Thymus (tissue), 11 donors: ENCODE measurements at regions not wholly inside any gene's neighbourhood (a gene's known extent, or its start where the extent isn't known, plus 50 kb on each side); places are given as distances from the start of the nearest gene placed in this dataset.

Source experiments
- DNase-seq, 9 donors: peaks; one replicate each; pipeline ENCODE4 v3.0.0-alpha.2; 2013; ENCODE audit warnings: low spot score in 9 of 9, low read depth in 6 of 9, missing footprints in 1 of 9
- H3K27ac ChIP-seq, 2 donors: one replicate each; pipeline ENCODE4 v1.5.1; 2013; ENCODE audit warnings: control low read depth in 1 of 2, low read depth in 1 of 2, low read length in 1 of 2, mild to moderate bottlenecking in 1 of 2, moderate library complexity in 1 of 2
- H3K27me3 ChIP-seq, 2 donors: one replicate each; pipeline ENCODE4 v1.5.1; 2013; ENCODE audit warnings: low read length in 1 of 2; ENCODE audit not compliant: control insufficient read depth in 2 of 2, insufficient read depth in 1 of 2
- H3K36me3 ChIP-seq, 2 donors: one replicate each; pipeline ENCODE4 v1.5.1; 2013; ENCODE audit warnings: low read length in 1 of 2, mild to moderate bottlenecking in 1 of 2, moderate library complexity in 1 of 2; ENCODE audit not compliant: control insufficient read depth in 2 of 2, insufficient read depth in 2 of 2
- H3K4me1 ChIP-seq, 2 donors: one replicate each; pipeline ENCODE4 v1.5.1; 2013; ENCODE audit warnings: low read length in 2 of 2; ENCODE audit not compliant: control insufficient read depth in 2 of 2, insufficient read depth in 2 of 2
- H3K4me3 ChIP-seq, 2 donors: one replicate each; pipeline ENCODE4 v1.5.1; 2013; ENCODE audit warnings: low read length in 2 of 2, control low read depth in 1 of 2, mild to moderate bottlenecking in 1 of 2
- H3K9me3 ChIP-seq, 2 donors: one replicate each; pipeline ENCODE4 v1.5.1; 2013; ENCODE audit warnings: low read length in 1 of 2, mild to moderate bottlenecking in 1 of 2; ENCODE audit not compliant: control insufficient read depth in 2 of 2, insufficient read depth in 1 of 2
- WGBS: extraction: QIAGEN DNeasy Blood & Tissue Kit; methylation state at CpG from one replicate; pipeline ENCODE4 v1.1.7; 2013; 5-methylcytosine and 5-hydroxymethylcytosine counted together
- donor health status: healthy.

- H3K36me3 ChIP-seq, result no peaks in the 10 kb centered on the region
- H3K9me3 ChIP-seq, result peaks cover 0 to 13% of the 10 kb centered on the region in 2 donors
- H3K27me3 ChIP-seq, result no peaks in the 10 kb centered on the region
- peaks cover 14 to 22% of the 10 kb centered on the region in 2 donors for H3K4me1 ChIP-seq
- no peak overlapping the region for H3K4me3 ChIP-seq
- no peak overlapping the region for H3K27ac ChIP-seq
- WGBS, result 98% methylated on average over 25 of the region's 25 CpGs
- DNase-seq, result no peak
Measured at GRCh38 chr6:14281811-14282660, 164.5 kb downstream of the CD83 start.

DNA sequence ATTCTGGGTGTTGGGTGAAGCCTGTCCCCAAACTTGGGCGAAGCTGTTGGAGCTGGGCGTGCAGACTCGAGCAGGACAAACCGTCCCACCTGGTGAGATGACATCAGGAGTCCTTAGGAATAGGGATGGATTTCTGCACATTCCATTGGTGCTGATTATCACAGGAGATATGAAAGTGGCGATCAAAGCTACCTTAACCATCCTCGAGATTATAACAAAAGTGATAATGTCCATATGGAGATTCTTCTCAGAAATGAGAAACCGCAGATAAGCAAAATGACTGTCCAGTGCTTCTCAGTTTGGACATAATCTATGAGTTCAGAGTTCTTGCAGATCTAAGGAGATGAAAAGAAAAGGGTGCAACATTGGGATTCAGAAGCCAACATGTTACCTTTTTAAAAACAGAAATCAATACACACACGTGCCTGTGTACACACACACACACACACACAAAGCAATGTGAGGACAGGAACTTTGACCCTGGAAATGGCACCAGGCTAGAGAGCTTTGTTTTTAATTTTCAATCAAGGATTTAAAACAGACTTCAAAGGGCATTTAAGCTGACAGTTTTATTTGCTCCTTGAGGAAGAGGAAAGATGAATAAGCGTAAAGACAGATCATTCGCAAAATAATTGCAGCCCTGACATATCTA lies 165.4 kb downstream of the CD83 start:
- no peak for DNase-seq
- H3K9me3 ChIP-seq, result peaks cover 0 to 13% of the 10 kb centered on the region in 2 donors
- no peak overlapping the region for H3K27ac ChIP-seq
- no peaks in the 10 kb centered on the region for H3K36me3 ChIP-seq
- peaks cover 7 to 12% of the 10 kb centered on the region in 2 donors for H3K4me1 ChIP-seq
- H3K4me3 ChIP-seq, result no peak overlapping the region
- WGBS, result 96% methylated on average over 10 of the region's 10 CpGs
- H3K27me3 ChIP-seq, result no peaks in the 10 kb centered on the region

GRCh38 chr6:14283600-14284235 lies 166.1 kb downstream of the CD83 start:
- 96% methylated on average over 12 of the region's 12 CpGs for WGBS
- Histone ChIP-seq H3K4me1 (peaks cover 0 to 5% of the 10 kb centered on the region in 2 donors), H3K27me3 (no peaks in the 10 kb centered on the region), H3K27ac (no peak overlapping the region), H3K9me3 (peaks cover 0 to 13% of the 10 kb centered on the region in 2 donors), H3K4me3 (no peak overlapping the region), H3K36me3 (no peaks in the 10 kb centered on the region)
- DNase-seq, result no peak

GRCh38 chr6:14284969-14285590 lies 167.5 kb downstream of the CD83 start:
- WGBS, result 98% methylated on average over 7 of the region's 7 CpGs
- no peak for DNase-seq
- peaks cover 0 to under 1% of the 10 kb centered on the region in 2 donors for H3K4me1 ChIP-seq
- H3K27ac ChIP-seq, result no peak overlapping the region
- H3K4me3 ChIP-seq, result no peak overlapping the region
- no peaks in the 10 kb centered on the region for H3K36me3 ChIP-seq
- peaks cover 0 to 11% of the 10 kb centered on the region in 2 donors for H3K9me3 ChIP-seq
- H3K27me3 ChIP-seq, result no peaks in the 10 kb centered on the region

GRCh38 chr6:14286144-14286543 lies 168.6 kb downstream of the CD83 start:
- H3K4me3 ChIP-seq, result no peak overlapping the region
- H3K4me1 ChIP-seq, result peaks cover 3 to 8% of the 10 kb centered on the region in 2 donors
- H3K27ac ChIP-seq, result no peak overlapping the region
- no peaks in the 10 kb centered on the region for H3K36me3 ChIP-seq
- DNase-seq, result no peak
- peaks cover 0 to under 1% of the 10 kb centered on the region in 2 donors for H3K9me3 ChIP-seq
- WGBS, result 97% methylated on average over 5 of the region's 5 CpGs
- no peaks in the 10 kb centered on the region for H3K27me3 ChIP-seq

DNA sequence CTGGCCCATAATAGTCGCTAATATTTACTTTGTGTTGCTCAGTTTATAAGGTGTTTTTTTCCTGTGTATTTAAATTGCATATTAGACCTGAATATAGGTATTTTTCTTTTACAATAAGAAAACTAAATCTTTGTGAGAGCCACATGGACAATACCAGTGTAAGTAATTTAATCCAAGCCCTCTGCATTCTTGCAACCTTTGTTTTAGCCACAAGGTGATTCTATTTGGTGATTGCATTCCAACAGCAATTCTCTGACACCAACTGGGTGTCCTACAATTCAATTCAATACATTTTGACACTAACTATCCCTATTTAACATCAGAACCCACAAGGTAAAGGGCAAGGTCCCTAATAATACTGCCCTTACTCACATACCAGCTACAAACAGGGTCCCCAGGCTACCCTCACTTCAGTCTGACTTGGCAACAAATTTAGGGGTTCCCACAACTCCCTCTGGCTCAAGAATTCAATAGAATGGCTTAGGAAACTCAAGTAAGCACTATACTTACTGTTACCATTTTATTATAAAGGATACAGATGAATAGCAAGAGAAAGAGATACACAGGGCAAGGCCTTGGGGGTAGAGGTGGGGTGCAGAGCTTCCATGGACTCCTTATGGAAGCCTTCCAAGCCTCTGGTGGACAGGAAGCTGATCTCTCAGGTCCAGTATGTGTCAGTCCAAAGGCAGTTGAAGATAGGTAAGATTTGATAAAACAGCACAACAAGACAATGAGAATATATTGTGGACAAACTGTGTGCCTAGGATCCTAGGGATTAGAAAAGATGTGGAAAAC lies 169.3 kb downstream of the CD83 start:
- Histone ChIP-seq H3K4me3 (no peak overlapping the region), H3K27me3 (no peaks in the 10 kb centered on the region), H3K4me1 (peaks cover 4 to 8% of the 10 kb centered on the region in 2 donors), H3K36me3 (no peaks in the 10 kb centered on the region), H3K27ac (no peak overlapping the region), H3K9me3 (no peaks in the 10 kb centered on the region)
- no peak for DNase-seq
- WGBS, result 97% methylated on average over 1 of the region's 1 CpG

DNA sequence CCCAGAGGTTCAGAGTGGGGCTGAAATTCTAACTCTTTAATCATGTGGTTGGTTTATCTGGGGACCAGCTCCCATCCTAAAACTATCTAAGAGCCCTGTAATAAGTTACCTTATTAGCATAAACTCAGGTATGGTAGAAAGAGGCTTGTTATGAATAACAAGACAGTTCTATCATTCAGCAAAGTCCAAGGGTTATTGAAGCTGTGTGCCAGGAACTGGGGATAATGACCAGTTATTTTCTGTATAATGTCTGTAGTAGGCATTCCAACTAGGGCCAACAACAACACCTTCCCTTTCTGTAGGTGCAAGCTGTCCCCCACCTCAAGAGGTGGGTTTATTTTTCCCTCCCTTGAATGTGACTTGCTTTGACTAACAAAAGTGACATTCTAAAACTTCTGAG lies 170.1 kb downstream of the CD83 start:
- no peak overlapping the region for H3K27ac ChIP-seq
- H3K9me3 ChIP-seq, result no peaks in the 10 kb centered on the region

GRCh38 chr6:14288910-14289309 lies 171.3 kb downstream of the CD83 start:
- DNase-seq, result no peak
- no peak overlapping the region for H3K27ac ChIP-seq
- H3K27me3 ChIP-seq, result no peaks in the 10 kb centered on the region
- H3K36me3 ChIP-seq, result no peaks in the 10 kb centered on the region
- WGBS, result 98% methylated on average over 3 of the region's 3 CpGs
- H3K4me1 ChIP-seq, result peaks cover 6 to 8% of the 10 kb centered on the region in 2 donors
- no peaks in the 10 kb centered on the region for H3K9me3 ChIP-seq
- no peak overlapping the region for H3K4me3 ChIP-seq

More for the DNA sequence above, 170.1 kb downstream of the CD83 start:
- Histone ChIP-seq H3K36me3 (no peaks in the 10 kb centered on the region), H3K4me1 (peaks cover 6 to 8% of the 10 kb centered on the region in 2 donors), H3K4me3 (no peak overlapping the region), H3K27me3 (no peaks in the 10 kb centered on the region)
- DNase-seq, result no peak
